ENCODE measurements at regions not wholly inside any gene's neighbourhood (a gene's known extent, or its start where the extent isn't known, plus 50 kb on each side); places are given as distances from the start of the nearest gene placed in this dataset.

DNA sequence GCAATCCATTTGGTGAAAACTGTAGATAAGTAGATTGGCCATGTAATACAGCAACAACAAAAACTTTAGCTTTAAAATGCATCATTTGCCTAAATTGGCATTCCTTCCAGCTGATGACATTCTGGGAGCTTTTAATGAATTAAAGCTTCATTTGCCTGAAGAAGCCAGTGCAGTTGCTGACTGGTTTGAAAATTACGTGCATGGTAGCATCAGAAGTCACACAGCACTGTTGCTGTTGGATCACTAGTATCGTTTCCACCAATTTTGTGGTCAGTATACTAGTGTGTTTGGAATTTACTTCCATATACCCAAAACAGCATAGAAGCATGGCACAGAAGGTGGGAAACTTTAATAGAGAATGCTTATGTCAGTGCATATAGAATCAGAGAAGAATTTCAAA is 194.9 kb downstream of the ETV1 start:
- TF ChIP-seq, protein P1, sequence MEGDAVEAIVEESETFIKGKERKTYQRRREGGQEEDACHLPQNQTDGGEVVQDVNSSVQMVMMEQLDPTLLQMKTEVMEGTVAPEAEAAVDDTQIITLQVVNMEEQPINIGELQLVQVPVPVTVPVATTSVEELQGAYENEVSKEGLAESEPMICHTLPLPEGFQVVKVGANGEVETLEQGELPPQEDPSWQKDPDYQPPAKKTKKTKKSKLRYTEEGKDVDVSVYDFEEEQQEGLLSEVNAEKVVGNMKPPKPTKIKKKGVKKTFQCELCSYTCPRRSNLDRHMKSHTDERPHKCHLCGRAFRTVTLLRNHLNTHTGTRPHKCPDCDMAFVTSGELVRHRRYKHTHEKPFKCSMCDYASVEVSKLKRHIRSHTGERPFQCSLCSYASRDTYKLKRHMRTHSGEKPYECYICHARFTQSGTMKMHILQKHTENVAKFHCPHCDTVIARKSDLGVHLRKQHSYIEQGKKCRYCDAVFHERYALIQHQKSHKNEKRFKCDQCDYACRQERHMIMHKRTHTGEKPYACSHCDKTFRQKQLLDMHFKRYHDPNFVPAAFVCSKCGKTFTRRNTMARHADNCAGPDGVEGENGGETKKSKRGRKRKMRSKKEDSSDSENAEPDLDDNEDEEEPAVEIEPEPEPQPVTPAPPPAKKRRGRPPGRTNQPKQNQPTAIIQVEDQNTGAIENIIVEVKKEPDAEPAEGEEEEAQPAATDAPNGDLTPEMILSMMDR (IDR thresholded peaks at IDR 0.05) = no peak
- no peak for TF ChIP-seq POLR2A (IDR thresholded peaks at IDR 0.05)

Data from heart left ventricle (tissue), 13 donors.